GM19452 (cell line): ENCODE measurements at regions not wholly inside any gene's neighbourhood (a gene's known extent, or its start where the extent isn't known, plus 50 kb on each side); places are given as distances from the start of the nearest gene placed in this dataset.
A peak's percentile ranks its signal among the peaks of the same experiment; 100 is the strongest.
"Not testable (repeated sequence)": the region's sequence is repeated elsewhere in the genome, so short reads cannot be mapped to it uniquely, and the experiment has no call there.

ENCODE experiments used
- ATAC-seq: cut with Tn5 transposase; IDR thresholded peaks from one replicate; pipeline ENCODE4 v1.9.1; 2021; ENCODE audit not compliant: unreplicated experiment

DNA sequence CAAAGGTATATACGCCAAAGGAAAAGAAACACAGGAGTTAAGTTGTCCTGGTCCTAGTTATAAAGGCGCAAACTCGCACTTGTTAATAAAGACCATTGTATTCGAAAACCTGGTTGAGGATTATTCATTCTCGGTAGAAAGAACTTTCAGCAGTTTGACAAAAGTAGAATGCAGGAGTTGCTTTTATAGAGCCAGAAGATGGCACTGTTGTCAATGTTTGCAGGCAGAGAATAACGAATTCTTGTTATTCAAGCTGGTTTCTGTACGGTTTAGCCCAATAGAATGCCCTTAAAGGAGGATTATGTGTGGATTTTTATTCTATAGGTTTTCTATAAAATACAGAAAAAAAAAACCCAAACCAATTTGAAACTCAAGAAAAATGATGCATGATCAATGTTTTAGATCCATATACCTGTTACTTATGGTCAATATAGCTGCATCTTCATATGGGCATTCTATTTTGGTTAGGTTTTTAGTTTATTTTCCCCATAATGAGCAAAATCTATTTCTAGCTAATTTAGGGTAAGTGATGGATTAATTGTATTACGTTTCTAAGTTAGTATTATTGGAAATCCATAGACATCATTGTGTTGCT, 510.3 kb downstream of the PLCL1 start:
- ATAC-seq = no peak

DNA sequence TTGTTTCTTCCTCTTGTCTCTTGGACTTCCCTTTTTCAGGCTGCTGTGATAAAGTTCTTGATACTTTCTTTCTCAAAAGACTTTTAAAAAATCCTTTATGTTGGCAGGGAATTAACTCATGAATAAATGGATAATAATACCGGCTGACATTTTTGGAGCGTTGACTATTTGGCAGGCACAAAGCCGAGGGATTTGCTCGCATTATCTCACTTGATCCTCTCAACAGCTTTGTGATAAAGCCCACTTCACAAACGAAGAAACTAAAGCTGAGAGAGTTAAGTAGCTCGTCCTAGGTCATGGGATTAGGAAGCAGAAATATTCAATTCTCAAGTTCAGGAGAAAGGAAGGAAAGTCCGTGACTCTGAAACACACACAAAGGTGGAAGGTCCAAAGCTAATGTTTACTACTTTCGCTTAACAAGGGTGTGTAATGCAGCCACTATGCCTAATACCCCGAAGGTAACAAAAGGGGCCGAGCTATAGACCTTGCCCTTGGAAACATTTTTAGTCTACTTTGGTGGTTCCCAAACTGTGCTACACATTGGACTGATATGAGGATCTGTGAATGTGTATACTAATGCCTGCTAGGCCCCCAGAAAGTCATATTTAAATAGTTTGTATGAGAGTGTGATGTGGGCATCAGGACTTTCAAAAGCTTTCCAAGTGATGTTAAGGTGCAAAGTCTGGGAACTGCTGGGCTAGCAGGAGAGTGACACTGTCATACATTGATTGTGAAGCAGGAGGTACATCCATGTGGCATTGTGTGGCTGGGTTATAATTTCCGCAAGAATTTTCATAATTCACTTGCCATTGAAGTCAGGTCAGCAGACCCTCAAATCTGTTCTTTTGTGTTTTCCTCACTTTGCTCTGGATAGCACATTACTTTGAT, 508.4 kb downstream of the PLCL1 start:
- no peak for ATAC-seq

DNA sequence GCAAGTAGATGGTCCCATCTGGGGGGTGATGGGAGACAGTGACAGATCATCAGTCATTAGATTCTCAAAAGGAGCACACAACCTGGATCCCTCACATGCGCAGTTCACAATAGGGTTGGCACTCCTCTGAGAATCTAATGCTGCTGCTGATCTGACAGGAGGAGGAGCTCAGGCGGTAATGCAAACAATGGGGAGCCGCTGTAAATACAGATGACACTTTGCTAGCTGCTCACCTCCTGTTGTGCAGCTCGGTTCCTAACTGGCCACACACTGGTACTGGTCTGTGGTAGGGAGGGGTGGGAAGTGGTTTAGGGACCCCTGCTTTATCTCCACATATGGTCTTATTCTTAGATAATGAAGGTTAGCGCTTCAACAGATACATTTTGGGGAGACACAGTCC, 506.6 kb downstream of the PLCL1 start:
- no peak for ATAC-seq

DNA sequence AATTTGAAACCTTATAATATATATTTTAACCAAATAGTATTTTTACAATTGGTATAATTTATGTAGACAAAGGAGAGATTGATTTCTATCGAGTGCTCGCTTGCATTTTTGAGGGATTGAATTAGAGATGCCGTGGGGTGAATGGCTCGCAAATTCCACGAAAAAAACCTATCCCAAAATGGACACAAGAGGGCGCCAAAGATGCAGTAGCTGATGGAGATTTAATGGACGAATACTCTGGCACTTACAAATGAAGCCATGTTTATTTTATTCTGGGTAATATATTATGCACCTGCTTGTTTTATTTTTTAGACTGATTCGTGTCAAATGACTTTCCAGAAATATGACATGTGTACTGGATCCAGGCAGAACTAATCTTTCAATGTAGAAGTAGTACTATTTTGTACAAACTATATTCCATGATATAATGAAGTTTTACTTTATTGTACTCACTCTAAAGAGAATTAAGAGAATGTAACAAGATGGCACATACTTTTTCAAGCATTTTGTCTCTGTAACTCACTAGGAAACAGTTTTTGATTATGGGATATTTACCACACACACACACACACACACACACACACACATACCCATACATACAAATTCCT, 505.4 kb downstream of the PLCL1 start:
- no peak for ATAC-seq

DNA sequence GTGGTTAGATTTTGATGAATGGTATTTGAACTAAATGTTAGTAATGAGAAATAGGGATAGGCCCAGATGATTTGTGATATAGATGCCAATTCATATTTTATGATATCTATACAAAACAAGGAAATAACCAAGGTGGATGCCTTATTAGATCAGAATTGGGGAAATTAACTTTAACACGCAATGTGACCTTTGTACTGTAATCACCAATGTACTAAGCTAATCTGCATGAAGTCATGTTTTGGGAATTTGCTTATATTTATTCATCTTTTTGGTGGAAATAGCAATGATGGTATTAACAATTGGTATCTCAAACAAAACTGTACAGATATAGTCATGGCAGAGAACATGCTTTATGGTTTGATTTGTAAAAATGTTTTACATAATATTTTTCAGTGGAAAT, 504.7 kb downstream of the PLCL1 start:
- no peak for ATAC-seq

DNA sequence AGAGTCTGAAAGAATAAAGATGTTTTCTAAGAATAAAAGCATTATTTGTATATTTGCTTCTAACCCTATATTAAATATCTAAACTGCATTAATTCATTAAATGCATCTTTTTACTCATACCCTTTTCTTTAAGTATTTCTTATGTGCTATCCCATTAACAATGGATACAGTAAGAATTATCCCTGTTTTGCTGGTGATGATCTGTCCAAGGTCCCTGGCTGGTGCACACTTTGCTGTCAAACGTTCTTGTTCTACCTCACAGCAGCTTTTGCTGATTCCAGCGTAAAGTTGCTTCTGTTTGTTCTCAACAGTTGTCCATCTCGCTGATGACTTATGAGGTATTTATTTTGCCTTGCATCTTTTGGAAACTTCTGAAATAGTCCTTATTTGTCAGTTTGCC, 504.0 kb downstream of the PLCL1 start:
- ATAC-seq = no peak

DNA sequence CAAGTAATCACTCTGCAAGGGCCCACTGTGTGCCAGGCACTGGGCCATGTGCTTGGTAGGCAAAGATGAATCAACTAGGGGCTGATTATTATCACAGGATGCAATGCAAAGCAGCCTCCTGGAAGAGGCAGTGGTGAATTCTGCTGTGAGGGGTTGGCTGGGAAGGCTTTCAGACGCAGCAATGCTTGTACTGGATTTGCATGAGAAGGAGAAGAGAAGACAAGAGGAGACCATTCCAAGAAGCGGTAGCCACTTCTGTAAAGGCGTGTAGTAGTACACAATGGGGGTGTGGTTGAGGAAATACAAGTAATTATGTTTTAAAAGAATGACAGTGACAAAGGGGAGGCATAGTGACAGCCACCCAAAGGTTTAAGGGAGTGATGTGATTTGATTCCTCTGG, 502.7 kb downstream of the PLCL1 start:
- no peak for ATAC-seq

DNA sequence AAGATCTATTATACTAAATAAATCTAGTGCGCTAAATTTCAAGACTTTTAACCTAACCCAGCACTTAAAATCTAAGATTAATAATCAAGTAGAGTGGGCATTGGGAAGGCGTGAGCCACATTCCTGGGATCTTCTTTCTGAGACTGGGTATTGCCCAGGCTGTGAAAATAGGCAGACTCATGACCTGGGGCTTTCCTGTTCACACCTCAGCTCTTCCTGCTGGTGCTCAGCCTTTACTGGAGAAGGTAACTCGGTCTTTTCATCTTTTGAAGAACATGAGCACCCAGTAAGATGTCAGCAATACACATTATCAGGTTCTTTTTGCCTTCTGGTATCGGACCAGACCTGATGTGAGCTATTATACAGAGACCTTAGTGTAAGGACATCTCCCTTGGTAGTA, 500.5 kb downstream of the PLCL1 start:
- no peak for ATAC-seq

DNA sequence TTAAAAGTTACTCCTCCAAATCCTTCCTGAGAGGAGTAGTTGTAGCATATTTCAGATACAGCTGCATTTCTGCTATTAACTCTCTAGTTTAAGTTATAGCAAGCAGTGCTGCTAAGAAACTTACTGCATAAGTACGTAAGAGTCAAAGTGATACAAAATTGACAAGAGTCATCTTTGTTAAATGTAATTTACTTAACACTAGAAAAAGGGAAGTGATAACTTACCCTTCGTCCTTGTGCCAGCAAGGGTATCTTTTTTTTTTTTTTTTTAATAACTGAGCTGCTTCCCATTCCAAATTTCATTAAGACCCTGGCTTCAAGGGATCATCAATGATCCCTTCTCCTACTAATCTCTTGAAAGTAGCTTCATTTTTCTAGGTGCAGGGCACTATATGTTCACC, 493.0 kb downstream of the PLCL1 start:
- ATAC-seq = no peak

DNA sequence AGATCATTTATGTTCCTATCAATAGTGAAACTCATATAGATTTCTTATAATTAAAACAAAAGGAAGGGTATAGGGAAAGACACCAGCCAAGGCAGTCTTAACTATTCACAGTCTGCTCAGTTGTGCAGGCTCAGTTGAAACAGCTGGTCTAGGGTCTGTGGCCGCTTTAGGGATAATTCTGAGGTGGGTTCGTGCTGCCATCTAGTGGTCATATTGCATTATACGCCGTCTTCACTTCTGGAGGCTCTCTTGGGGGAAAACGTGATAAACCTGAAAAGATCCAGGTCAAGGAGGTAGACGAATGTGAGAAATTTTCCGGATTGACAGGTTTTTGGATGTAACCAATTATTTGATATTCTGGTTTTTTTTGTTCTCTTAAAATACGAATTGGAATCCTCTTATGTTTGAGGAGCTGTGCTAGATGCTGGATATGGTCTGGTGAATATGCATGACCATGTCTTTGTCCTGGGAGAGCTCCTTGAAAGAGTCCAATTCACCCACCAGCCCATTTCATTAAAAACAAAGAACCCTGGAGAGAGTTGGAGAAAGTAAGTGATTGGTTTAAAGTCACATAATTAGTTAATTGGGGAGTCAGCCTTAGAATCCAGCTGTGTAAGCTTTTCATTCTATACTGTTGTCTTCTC, 492.4 kb downstream of the PLCL1 start:
- peak; percentile 94 for ATAC-seq

DNA sequence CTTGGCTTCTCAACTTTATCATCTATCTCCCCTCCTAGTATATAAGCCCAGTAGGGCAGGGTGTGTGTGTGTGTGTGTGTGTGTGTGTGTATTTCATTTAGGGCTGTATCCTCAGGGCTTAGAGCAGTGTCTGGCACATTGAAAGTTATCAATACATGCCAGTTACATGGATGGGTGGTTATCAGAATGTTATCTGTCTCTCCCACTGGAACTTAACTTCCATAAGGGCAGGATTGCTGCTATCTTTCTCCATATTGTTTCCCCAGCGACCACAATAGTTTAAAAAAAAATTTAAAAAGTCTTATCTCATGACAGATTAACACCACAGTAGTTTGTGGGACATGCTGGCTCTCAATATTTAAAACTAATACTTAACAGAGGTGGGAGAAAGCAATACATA, 488.9 kb downstream of the PLCL1 start:
- no peak for ATAC-seq

DNA sequence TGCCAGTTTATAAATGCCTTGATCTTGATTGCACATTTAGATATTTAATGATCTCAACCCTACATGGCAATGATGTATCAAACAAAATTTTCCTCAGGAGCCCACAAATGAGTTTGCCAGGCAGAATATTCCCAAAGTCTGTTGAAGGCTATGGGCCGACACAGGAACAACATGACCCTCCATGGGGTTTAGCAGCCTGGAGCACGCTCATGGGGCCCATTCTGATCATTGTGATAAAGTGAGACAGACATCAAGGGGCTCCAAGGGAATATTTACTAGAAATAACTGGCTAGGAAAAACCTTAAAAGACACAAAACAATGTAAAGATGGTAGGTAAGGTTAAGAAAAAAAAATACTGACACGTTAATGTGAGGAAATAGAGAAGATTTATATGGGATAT, 485.4 kb downstream of the PLCL1 start:
- no peak for ATAC-seq

DNA sequence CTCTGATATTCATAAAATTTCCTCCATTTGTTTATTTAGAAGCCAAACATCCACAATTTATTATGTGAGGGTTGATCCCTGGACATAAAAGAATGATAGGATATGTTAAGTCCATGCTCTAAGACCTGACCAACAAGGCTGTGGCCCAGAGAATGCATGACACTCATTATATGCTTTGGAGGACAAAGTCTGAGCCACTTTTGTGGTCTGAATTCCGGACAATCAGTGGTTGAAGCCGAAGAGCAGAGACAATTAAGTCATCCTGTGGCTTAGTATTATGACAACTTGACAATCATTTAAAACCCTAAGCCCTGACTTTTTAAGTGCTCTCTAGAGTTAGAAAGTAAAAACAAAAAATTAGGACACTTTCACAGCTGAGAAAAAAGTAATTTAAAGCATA, 483.3 kb downstream of the PLCL1 start:
- ATAC-seq = no peak

DNA sequence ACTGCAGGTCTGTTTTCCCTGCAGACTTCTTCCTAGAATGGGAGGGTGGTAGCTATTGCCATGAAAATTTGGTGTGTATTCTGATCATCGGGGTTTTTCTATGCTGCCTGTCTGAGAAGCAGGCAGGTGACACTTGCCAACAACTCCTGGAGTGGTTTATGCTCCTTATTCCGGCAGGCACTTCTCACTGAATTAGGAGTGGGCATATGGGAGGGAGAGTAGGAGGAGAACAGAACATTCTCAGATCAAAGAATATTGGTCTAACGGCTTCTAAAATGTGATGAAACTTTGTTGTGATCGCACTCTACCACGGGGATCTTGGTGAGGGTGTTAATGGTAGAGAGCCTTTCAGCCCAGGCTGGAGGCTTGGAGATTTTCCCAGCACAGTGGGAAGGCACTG, 480.8 kb downstream of the PLCL1 start:
- no peak for ATAC-seq

DNA sequence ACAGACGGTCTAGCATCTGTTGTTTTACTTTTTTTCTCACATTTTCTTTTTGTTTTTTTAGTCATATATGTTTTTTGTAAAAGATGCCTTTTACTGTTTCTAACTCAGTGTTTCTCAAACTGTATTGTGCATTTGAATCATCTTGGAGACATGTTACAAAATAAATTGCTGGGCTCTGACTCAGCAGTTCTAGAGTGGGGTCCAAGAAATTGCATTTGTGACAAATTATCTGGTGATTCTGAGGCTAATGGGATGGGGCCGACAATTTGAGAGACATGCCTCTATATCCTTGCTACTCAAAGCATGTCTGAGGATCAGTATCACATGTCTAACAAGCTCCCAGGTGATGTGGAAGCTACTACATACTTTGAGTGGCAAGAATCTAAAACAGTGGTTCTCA, 478.8 kb downstream of the PLCL1 start:
- ATAC-seq = no peak

DNA sequence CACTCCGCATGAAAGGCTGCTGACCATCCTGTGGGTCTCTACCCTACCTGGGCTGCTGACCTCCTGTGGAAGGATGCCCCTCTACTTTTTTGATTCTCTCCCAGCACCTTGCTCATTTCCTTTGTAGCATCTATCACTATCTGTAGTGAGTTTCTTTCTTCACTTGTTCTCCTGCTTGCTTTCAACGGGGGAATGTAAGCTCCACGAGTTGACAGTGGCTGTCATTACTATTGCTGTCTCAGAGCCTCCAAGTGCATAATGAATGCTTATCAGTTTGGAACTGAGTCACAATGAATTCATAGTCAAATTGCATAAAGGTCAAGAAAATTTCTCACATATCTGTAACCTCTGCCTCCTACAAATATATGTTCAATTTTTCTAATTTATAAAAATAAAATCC, 477.7 kb downstream of the PLCL1 start:
- no peak for ATAC-seq

DNA sequence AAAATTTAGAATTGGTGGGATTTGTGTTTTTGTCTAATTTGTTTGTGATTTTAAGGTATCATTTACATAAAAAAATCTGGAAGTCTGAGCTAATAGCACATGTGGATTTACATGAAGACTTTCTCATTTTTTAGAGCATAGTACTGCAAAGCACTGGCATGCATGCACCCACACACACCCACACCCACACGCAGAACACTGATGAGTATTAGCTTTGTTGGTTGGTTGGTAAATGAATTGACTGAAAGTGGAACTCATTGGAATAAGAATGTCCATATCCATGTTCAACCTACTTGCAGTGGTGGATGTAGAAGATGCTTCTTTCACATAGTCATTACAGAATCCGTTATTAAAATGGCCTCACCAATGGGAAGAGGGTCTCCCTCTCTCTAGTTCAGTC, 475.8 kb downstream of the PLCL1 start:
- no peak for ATAC-seq

DNA sequence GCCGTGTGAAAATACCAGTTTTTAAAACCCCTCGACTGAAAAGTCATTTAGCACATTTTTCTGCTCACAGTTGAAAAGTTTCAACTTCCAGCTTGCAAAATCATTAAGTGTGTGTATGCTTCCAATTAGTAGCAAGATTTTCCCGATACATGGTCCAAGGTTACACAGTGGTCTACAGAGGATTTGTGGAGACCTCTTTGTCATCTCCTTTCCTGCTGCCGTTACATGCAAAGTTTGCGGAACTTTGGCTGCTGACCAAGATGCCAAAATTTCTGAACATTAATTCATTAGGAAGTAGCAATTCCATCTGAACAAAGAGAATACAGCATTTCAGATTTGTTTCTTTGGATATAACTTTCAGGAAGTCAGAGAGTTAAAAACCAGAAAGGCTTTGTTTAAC, 474.6 kb downstream of the PLCL1 start:
- ATAC-seq = no peak

DNA sequence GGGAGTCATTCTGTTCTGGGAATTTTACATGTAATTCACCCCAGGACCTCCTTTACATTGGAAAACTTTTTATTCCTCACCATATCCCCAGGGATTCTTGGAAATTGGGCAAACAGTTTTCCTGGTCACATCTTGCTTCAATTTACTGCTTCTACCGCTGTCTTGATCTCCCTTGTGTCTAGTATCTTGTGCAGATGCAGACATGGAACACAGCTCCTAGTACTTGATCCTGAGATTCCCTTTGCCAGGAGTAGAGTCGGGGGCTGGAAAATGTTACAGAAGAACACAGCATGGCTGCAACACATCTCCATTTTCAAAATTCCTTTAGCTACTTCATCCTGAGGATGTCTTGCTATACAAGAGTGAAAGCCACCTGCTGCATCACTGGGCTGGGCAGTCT, 472.8 kb downstream of the PLCL1 start:
- ATAC-seq = no peak

DNA sequence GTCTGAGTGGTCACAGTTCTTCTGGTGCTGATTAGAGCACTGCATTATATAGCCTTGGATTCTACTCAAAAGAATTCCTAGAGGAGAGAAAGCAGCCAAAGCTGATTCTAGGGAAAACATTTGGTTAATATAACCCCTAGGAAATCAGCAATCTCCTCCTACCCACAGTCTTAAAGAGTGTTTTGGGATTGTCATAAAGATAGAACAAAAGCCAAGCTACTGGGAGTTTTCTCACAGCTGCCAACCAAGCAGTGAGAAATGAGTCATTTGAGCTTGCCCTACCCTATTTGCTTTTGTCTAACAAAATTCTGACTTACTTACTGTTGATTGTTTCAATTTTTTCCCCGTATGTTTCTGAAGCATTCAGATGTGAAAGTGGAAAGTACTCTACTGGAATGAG, 469.3 kb downstream of the PLCL1 start:
- no peak for ATAC-seq

DNA sequence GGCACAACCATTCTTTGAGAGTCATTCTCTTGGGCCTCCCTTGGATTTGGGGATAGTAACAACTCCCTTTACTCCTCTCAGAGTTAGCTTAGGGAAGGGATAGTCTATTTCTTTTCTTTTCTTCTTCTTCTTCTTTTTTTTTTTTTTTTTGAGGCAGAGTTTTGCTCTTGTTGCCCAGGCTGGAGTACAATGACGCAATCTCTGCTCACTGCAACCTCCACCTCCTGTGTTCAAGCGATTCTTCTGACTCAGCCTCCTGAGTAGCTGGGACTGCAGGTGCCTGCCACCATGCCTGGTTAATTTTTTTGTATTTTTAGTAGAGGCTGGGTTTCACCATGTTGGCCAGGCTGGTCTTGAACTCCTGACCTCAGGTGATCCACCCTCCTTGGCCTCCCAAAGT, 465.8 kb downstream of the PLCL1 start:
- ATAC-seq = not testable (repeated sequence)

DNA sequence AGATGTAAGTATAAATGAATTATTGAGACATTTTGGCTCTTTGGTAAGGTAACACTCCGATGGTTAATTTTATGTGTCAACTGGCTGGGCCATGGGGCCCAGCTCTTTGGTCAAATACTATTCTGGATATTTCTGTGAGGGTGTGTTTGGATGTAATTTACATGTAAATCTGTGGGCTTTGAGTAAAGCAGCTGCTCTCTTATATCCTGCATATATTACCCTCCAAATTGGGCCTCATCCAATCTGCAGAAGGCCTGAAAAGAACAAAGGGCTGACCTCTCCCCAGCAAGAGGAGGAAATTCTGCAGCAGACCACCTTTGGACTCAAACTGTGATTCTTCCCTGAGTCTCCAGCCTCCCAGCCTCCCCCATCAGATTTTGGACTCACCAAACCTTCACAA, 464.1 kb downstream of the PLCL1 start:
- ATAC-seq = no peak
